Fibroblast of villous mesenchyme (primary cell): ENCODE measurements at regions not wholly inside any gene's neighbourhood (a gene's known extent, or its start where the extent isn't known, plus 50 kb on each side); places are given as distances from the start of the nearest gene placed in this dataset.

Source experiments
- DNase-seq: peaks from one replicate; pipeline ENCODE4 v3.0.0-alpha.2; 2010; ENCODE audit warnings: low read depth
- H3K4me3 ChIP-seq: 2 replicates; pipeline ENCODE4 v1.5.1; 2011; ENCODE audit warnings: low read depth, mild to moderate bottlenecking, low read length
- CTCF ChIP-seq: IDR thresholded peaks from 2 replicates; pipeline ENCODE4 v1.5.1; 2012; ENCODE audit warnings: low read depth, mild to moderate bottlenecking, low read length; ENCODE audit not compliant: insufficient read depth

GRCh38 chr2:215606219-215606618 lies 170.4 kb upstream of the FN1 start:
- DNase-seq, result no peak
- TF ChIP-seq CTCF, result no peak
- no peak overlapping the region for H3K4me3 ChIP-seq

GRCh38 chr2:215605214-215605613 lies 169.3 kb upstream of the FN1 start:
- no peak for TF ChIP-seq CTCF
- no peak overlapping the region for H3K4me3 ChIP-seq
- DNase-seq, result no peak

- TF ChIP-seq CTCF, result no peak
- DNase-seq, result no peak
- H3K4me3 ChIP-seq, result no peak overlapping the region
These were observed 168.7 kb upstream of the FN1 start for GRCh38 chr2:215604606-215605005.

- DNase-seq, result no peak
- H3K4me3 ChIP-seq, result no peak overlapping the region
- no peak for TF ChIP-seq CTCF
These were observed 167.6 kb upstream of the FN1 start for GRCh38 chr2:215603440-215603839.

- no peak for DNase-seq
- H3K4me3 ChIP-seq, result no peak overlapping the region
- no peak for TF ChIP-seq CTCF
These were observed 167.1 kb upstream of the FN1 start for GRCh38 chr2:215602997-215603396.

GRCh38 chr2:215601990-215602721 lies 166.3 kb upstream of the FN1 start:
- no peak overlapping the region for H3K4me3 ChIP-seq
- DNase-seq, result no peak
- TF ChIP-seq CTCF, result no peak

GRCh38 chr2:215601526-215601925 lies 165.7 kb upstream of the FN1 start:
- DNase-seq, result no peak
- no peak for TF ChIP-seq CTCF

More at GRCh38 chr2:215601526-215601925, 165.7 kb upstream of the FN1 start:
- no peak overlapping the region for H3K4me3 ChIP-seq
